Caco-2 (cell line): ENCODE measurements at regions not wholly inside any gene's neighbourhood (a gene's known extent, or its start where the extent isn't known, plus 50 kb on each side); places are given as distances from the start of the nearest gene placed in this dataset.

Experiments
- BruUV-seq: library from RNA; stranded (reverse); fragments of 400-500 nt; replicated peaks from 2 replicates; lab custom pipeline; 2021; lab: Mats Ljungman, UMichigan
- CTCF ChIA-PET: fragments of 300-600 bp; sonication (Branson Sonifier 250); formaldehyde crosslinking; loops from one replicate; lab custom pipeline; 2022; ENCODE audit warnings: antibody characterized with exemption; lab: Charles Lee
- POLR2A ChIA-PET: fragments of 300-600 bp; sonication (Branson Sonifier 250); formaldehyde crosslinking; loops from one replicate; lab custom pipeline; 2022; ENCODE audit warnings: antibody characterized with exemption; lab: Charles Lee
- DNase-seq, 2 experiments: peaks; one replicate each; pipeline versions ENCODE4 v3.0.0 to v3.0.0-alpha.2; 2020 to 2022
- H3K27me3 ChIP-seq: replicated peaks from 2 replicates; pipeline ENCODE4 v1.6.0; 2011; ENCODE audit warnings: low read length; ENCODE audit not compliant: control insufficient read depth, insufficient read depth
- H3K36me3 ChIP-seq: 2 replicates; pipeline ENCODE4 v1.5.1; 2011; ENCODE audit warnings: low read length; ENCODE audit not compliant: control insufficient read depth, insufficient read depth
- H3K4me1 ChIP-seq: fragments of 250-450 bp; sonication (Bioruptor Pico); 2 replicates; pipeline ENCODE4 v1.5.1; 2020; ENCODE audit warnings: mild to moderate bottlenecking
- H3K4me3 ChIP-seq: 2 replicates; pipeline ENCODE4 v1.5.1; 2011; ENCODE audit warnings: low read depth, mild to moderate bottlenecking, control low read depth, low read length
- H3K9me3 ChIP-seq: fragments of 250-450 bp; sonication (Bioruptor Pico); 2 replicates; pipeline ENCODE4 v1.5.1; 2020; ENCODE audit warnings: mild to moderate bottlenecking, moderate library complexity
- H3K27ac Mint-ChIP-seq: one replicate; pipeline ENCODE4 v1.8.0; 2022; ENCODE audit warnings: mixed read lengths; ENCODE audit not compliant: unreplicated experiment
- H3K27me3 Mint-ChIP-seq: one replicate; pipeline ENCODE4 v1.8.0; 2022; ENCODE audit warnings: mixed read lengths; ENCODE audit not compliant: insufficient read depth, unreplicated experiment
- H3K36me3 Mint-ChIP-seq: one replicate; pipeline ENCODE4 v1.8.0; 2022; ENCODE audit warnings: mild to moderate bottlenecking, mixed read lengths; ENCODE audit not compliant: insufficient read depth, unreplicated experiment
- H3K4me1 Mint-ChIP-seq: one replicate; pipeline ENCODE4 v1.8.0; 2022; ENCODE audit warnings: low read depth, mixed read lengths; ENCODE audit not compliant: unreplicated experiment
- H3K4me3 Mint-ChIP-seq: one replicate; pipeline ENCODE4 v1.8.0; 2022; ENCODE audit warnings: mild to moderate bottlenecking, moderate library complexity, mixed read lengths; ENCODE audit not compliant: unreplicated experiment
- H3K9me3 Mint-ChIP-seq: one replicate; pipeline ENCODE4 v1.8.0; 2022; ENCODE audit warnings: mixed read lengths; ENCODE audit not compliant: unreplicated experiment
- CTCF ChIP-seq, 2 experiments: fragments of 200-600 bp in 1 of 2; IDR thresholded peaks; 1 replicate in 1 of 2; 2 replicates in 1 of 2; pipeline versions ENCODE4 v1.5.1 to v1.8.0; 2011 to 2022; ENCODE audit warnings: antibody characterized with exemption in 1 of 2, control low read depth in 1 of 2, inconsistent platforms in 1 of 2, low read depth in 1 of 2, low read length in 1 of 2, mild to moderate bottlenecking in 1 of 2, moderate library complexity in 1 of 2; ENCODE audit not compliant: insufficient read depth in 1 of 2, severe bottlenecking in 1 of 2, unreplicated experiment in 1 of 2
- intact Hi-C: fragments of 100-400 bp; cut with micrococcal nuclease; formaldehyde crosslinking; loops from one replicate; pipeline ENCODE4 v1.10.0; 2022; ENCODE audit not compliant: unreplicated experiment

GRCh38 chr5:89451263-89451662 is 568.3 kb upstream of the MEF2C start:
- no peak for TF ChIP-seq CTCF (IDR thresholded peaks at IDR 0.05; ENCODE audit: insufficient read depth in 1 of 2, low read depth in 1 of 2, low read length in 1 of 2, severe bottlenecking in 1 of 2, unreplicated experiment in 1 of 2)
- Mint-ChIP-seq H3K9me3 (no peaks in the 10 kb centered on the region), H3K4me3 (no peak overlapping the region), H3K4me1 (no peaks in the 10 kb centered on the region), H3K27me3 (peaks cover 2% of the 10 kb centered on the region), H3K27ac (no peak overlapping the region), H3K36me3 (no peaks in the 10 kb centered on the region)
- H3K4me3 ChIP-seq = no peak overlapping the region
- intact Hi-C loops = no loop called here
- H3K4me1 ChIP-seq = no peaks in the 10 kb centered on the region
- H3K27me3 ChIP-seq = no peaks in the 10 kb centered on the region
- ChIA-PET POLR2A (no interaction called here), CTCF (no interaction called here)
- BruUV-seq = no TSS peak
- H3K9me3 ChIP-seq = no peaks in the 10 kb centered on the region
- no peaks in the 10 kb centered on the region for H3K36me3 ChIP-seq
- no peak for DNase-seq

GRCh38 chr5:89450149-89450538 is 567.2 kb upstream of the MEF2C start:
- intact Hi-C loops = no loop called here
- Histone ChIP-seq H3K36me3 (no peaks in the 10 kb centered on the region), H3K9me3 (no peaks in the 10 kb centered on the region), H3K4me3 (no peak overlapping the region), H3K27me3 (no peaks in the 10 kb centered on the region), H3K4me1 (no peaks in the 10 kb centered on the region)
- Mint-ChIP-seq H3K27ac (no peak overlapping the region), H3K4me3 (no peak overlapping the region), H3K36me3 (no peaks in the 10 kb centered on the region), H3K27me3 (peaks cover 2% of the 10 kb centered on the region), H3K9me3 (no peaks in the 10 kb centered on the region), H3K4me1 (no peaks in the 10 kb centered on the region)
- no TSS peak for BruUV-seq
- no peak for TF ChIP-seq CTCF (IDR thresholded peaks at IDR 0.05; ENCODE audit: insufficient read depth in 1 of 2, low read depth in 1 of 2, low read length in 1 of 2, severe bottlenecking in 1 of 2, unreplicated experiment in 1 of 2)
- CTCF ChIA-PET = no interaction called here
- no peak for DNase-seq
- POLR2A ChIA-PET = no interaction called here

- Mint-ChIP-seq H3K27me3 (peaks cover 2% of the 10 kb centered on the region), H3K9me3 (no peaks in the 10 kb centered on the region), H3K4me1 (no peaks in the 10 kb centered on the region), H3K36me3 (no peaks in the 10 kb centered on the region), H3K27ac (no peak overlapping the region), H3K4me3 (no peak overlapping the region)
- CTCF ChIA-PET = no interaction called here
- POLR2A ChIA-PET = no interaction called here
- no TSS peak for BruUV-seq
- Histone ChIP-seq H3K27me3 (no peaks in the 10 kb centered on the region), H3K4me1 (no peaks in the 10 kb centered on the region), H3K36me3 (no peaks in the 10 kb centered on the region), H3K4me3 (no peak overlapping the region), H3K9me3 (no peaks in the 10 kb centered on the region)
- no peak for DNase-seq
- TF ChIP-seq CTCF (IDR thresholded peaks at IDR 0.05; ENCODE audit: insufficient read depth in 1 of 2, low read depth in 1 of 2, low read length in 1 of 2, severe bottlenecking in 1 of 2, unreplicated experiment in 1 of 2) = no peak
- intact Hi-C loops = no loop called here
Measured at GRCh38 chr5:89449392-89450148, 566.6 kb upstream of the MEF2C start.
